Rectal smooth muscle tissue (tissue), 1 donor: ENCODE measurements at regions not wholly inside any gene's neighbourhood (a gene's known extent, or its start where the extent isn't known, plus 50 kb on each side); places are given as distances from the start of the nearest gene placed in this dataset.

Source experiments
- H3K27ac ChIP-seq: one replicate; pipeline ENCODE4 v1.7.0; 2013; ENCODE audit warnings: low read depth, low read length, inconsistent platforms
- H3K27me3 ChIP-seq: one replicate; pipeline ENCODE4 v1.7.0; 2013; ENCODE audit warnings: low read length; ENCODE audit not compliant: control insufficient read depth, insufficient read depth
- H3K36me3 ChIP-seq: one replicate; pipeline ENCODE4 v1.7.0; 2013; ENCODE audit warnings: low read length; ENCODE audit not compliant: control insufficient read depth, insufficient read depth
- H3K4me1 ChIP-seq: one replicate; pipeline ENCODE4 v1.7.0; 2013; ENCODE audit warnings: low read length; ENCODE audit not compliant: control insufficient read depth, insufficient read depth
- H3K4me3 ChIP-seq: one replicate; pipeline ENCODE4 v1.7.0; 2013; ENCODE audit warnings: low read length
- H3K9ac ChIP-seq: one replicate; pipeline ENCODE4 v1.7.0; 2013; ENCODE audit warnings: low read length

DNA sequence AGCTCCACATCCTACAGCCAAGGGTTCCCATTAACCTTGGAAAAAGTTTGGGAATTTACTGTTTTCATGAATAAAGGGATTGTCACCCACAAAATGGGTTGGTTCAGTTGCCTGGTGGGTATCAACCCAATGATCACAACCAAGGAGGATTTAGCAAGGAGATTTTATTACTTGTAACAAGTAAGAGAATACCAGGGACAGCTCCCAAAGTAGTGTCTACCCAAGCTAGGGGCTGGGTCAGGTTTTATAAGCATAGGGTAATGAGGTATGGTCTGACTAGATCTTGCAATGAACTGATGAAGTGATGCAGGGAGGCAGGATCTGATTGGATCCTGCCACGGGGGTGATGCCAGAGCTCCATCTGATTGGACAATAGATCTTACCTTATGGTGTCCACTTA, 681.8 kb downstream of the SLC4A3 start:
- H3K36me3 ChIP-seq: no peaks in the 10 kb centered on the region
- no peak overlapping the region for H3K27ac ChIP-seq
- H3K4me1 ChIP-seq: no peaks in the 10 kb centered on the region
- no peaks in the 10 kb centered on the region for H3K27me3 ChIP-seq
- H3K9ac ChIP-seq: no peak overlapping the region
- H3K4me3 ChIP-seq: no peak overlapping the region

DNA sequence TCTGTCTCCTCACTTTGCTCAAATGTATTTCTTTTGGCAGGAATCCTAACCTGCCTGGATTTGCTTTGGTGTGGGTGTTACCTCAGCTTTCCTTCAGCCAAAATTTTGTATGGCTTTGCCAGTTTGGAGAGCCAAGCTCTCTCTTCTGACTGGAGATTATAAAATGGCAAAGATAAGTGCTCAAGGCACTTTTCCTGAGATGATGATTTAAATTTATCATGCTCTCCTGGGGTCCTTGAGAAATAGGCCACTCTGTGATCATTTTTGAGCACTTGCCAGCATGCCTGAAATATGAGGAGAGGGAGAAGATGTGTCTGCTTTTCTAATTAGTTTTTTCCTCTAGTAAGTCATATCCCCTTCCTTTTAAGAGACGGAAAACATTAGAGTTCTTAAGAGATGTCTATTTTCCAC, 683.0 kb downstream of the SLC4A3 start:
- Histone ChIP-seq H3K27me3 (no peaks in the 10 kb centered on the region), H3K4me1 (no peaks in the 10 kb centered on the region), H3K4me3 (no peak overlapping the region), H3K27ac (no peak overlapping the region), H3K9ac (no peak overlapping the region), H3K36me3 (no peaks in the 10 kb centered on the region)

DNA sequence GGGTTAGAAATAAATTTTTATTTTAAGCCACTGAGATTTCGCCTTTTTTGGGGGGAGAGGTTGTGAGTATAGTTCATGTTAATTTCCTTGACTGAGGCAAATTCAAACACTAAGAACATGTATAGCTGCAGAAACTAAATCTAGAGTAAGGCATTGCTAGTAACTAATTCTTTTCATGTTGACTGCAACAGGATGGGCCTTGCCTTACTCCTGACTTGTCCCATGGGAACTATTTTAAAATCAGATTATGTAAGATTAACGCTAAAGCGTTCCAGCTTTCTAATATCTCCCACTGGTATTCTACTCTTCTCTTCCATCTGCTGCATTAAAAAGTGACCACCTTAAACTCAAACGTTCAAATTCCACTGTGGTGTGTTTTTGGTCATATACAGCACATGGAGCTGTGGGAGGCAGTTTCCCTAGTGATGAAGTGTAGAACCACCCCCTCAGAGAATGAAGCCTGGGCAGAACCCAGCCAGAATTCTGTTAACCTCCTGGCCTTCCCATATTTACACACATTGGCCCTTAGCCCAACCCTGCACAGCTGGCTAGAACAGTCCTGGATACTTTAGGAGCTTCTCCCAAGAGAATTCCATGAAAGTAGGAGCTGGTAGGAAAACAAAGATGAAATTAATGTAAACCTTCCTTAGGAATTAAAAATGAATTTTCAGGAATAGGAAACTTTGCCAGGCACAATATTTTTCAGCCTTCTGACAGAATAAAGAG, 687.8 kb downstream of the SLC4A3 start:
- no peaks in the 10 kb centered on the region for H3K36me3 ChIP-seq

DNA sequence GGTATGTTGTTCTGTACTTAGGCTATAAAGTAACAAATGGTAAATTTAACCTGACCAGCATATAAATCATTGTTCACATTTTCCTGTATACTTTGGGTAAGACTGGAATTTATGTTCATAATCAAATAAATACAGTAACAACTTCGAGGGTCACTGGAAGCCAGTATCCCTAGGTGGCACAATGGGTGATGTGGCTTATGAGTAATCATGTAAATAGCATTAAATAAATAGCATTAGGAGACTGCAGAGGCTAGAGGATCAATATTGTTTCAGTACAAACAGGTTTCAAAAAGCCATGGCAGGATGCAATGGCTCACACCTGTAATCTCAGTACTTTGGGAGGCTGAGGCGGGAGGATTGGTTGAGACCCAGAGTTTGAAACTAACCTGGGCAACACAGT, 690.6 kb downstream of the SLC4A3 start:
- Histone ChIP-seq H3K27ac (no peak overlapping the region), H3K4me3 (no peak overlapping the region), H3K27me3 (no peaks in the 10 kb centered on the region), H3K4me1 (no peaks in the 10 kb centered on the region), H3K9ac (no peak overlapping the region), H3K36me3 (no peaks in the 10 kb centered on the region)

More for the DNA sequence above, 687.8 kb downstream of the SLC4A3 start:
- Histone ChIP-seq H3K27me3 (no peaks in the 10 kb centered on the region), H3K27ac (no peak overlapping the region), H3K4me3 (no peak overlapping the region), H3K9ac (no peak overlapping the region), H3K4me1 (no peaks in the 10 kb centered on the region)

DNA sequence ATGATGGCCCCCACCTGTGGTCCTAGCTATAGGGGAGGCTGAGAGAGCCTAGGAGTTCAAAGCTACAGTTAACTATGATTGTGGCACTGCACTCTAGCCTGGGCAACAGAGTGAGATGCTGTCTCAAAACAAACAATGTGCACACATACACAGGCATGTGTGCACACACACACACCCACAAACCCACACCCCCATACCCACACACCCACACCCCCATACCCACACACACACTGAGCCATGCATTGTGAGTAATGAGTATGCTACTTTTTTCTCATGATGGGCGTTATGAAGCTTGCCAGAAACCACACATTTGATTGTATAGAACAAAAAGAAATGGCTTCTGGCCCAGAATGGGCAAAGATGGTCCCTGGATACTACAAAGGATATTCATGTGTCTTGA, 691.1 kb downstream of the SLC4A3 start:
- H3K9ac ChIP-seq: no peak overlapping the region
- no peaks in the 10 kb centered on the region for H3K27me3 ChIP-seq
- H3K27ac ChIP-seq: no peak overlapping the region
- H3K36me3 ChIP-seq: no peaks in the 10 kb centered on the region
- H3K4me3 ChIP-seq: no peak overlapping the region
- no peaks in the 10 kb centered on the region for H3K4me1 ChIP-seq

DNA sequence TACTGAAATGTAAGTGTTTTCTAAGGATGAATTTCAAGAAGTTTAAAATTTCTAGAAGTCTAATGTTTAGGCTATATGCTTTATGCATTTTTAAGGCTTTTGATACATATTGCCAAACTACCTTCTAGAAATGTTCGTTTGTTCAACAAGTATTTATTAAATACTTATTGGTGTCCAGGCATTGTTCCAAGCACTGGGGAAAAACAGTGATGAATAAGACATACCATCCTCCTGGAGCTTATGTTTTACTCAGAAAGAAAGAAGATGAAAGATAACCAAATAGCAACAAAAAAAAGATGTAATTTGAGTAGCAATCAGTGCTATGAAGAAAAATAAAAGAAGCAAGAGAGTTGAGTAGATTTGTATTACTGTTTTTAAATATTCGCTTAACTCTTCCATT, 692.9 kb downstream of the SLC4A3 start:
- no peaks in the 10 kb centered on the region for H3K27me3 ChIP-seq
- no peaks in the 10 kb centered on the region for H3K36me3 ChIP-seq
- no peaks in the 10 kb centered on the region for H3K4me1 ChIP-seq
- H3K4me3 ChIP-seq: no peak overlapping the region
- no peak overlapping the region for H3K27ac ChIP-seq
- H3K9ac ChIP-seq: no peak overlapping the region

DNA sequence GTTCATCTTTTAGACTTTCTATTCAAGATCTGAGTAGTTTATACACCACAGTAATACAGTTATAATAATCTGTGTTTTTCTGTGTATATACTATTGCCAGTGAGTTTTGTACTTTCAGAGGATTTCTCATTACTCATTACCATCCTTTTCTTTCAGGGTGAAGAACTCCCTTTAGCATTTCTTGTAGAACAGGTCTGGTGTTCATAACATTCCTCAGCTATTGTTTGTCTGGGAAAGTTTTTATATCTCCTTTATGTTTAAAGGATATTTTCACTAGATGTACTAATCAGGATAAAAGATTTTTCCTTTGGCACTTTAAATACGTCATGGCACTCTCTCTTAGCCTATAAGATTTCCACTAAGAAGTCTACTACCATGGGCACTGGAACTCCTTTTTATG, 705.5 kb downstream of the SLC4A3 start:
- Histone ChIP-seq H3K27me3 (no peaks in the 10 kb centered on the region), H3K36me3 (no peaks in the 10 kb centered on the region), H3K4me1 (no peaks in the 10 kb centered on the region), H3K27ac (no peak overlapping the region), H3K9ac (no peak overlapping the region), H3K4me3 (no peak overlapping the region)

DNA sequence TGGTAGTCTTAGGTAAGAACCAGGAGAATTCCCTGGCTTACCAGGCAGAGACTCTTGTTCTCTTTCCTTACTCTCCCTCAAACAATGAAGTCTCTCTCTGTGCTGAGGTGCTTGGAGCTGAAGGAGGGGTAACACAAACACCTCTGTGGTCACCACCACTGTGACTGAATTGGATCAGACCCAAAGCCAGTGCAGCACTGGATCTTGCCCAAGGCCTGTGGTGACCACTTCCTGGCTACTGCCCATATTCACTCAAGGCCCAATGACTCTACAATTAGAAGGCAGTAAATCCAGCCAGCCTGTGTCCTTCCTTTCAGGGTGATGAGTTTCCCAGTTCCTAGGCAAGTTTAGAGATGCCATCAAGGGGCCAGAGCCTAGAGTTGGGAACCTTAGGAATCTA, 706.8 kb downstream of the SLC4A3 start:
- no peak overlapping the region for H3K4me3 ChIP-seq
- no peaks in the 10 kb centered on the region for H3K36me3 ChIP-seq
- no peaks in the 10 kb centered on the region for H3K4me1 ChIP-seq
- H3K27me3 ChIP-seq: no peaks in the 10 kb centered on the region
- no peak overlapping the region for H3K9ac ChIP-seq
- no peak overlapping the region for H3K27ac ChIP-seq

DNA sequence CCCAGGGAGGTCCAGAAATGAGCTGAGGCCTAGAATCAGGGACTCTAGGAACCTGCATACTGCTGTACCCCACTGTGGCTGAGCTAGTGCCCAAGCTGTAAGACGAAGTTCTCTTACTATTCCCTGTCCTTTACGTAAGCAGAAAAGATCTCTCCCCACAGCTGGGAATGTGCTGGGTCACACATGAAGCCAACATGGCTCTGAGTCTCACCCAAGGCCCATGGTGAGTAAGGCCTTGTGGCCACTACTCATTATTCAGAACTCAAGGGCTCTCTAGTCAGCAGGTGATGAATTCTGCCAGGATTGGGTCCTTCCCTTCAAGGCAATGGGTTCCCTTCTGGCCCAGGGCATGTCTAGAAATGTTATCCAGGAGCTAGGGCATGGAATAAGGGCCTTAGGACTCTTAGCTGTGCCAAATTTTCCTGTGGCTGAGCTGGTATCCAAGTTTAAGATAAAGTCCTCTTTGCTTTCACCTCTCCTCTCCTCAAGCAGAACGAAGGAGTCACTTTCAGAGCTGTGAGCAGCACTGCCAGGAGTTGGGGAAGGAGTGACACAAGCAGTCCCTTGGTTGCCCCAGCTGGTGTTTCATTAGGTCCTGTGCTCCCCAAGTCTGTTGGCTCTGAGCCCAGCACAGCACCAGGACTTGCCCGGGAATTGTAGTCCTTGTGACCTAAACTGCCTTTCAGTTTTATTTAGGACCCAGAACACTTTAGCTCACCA, 707.6 kb downstream of the SLC4A3 start:
- Histone ChIP-seq H3K27me3 (no peaks in the 10 kb centered on the region), H3K4me3 (no peak overlapping the region), H3K9ac (no peak overlapping the region), H3K4me1 (no peaks in the 10 kb centered on the region), H3K36me3 (no peaks in the 10 kb centered on the region), H3K27ac (no peak overlapping the region)

DNA sequence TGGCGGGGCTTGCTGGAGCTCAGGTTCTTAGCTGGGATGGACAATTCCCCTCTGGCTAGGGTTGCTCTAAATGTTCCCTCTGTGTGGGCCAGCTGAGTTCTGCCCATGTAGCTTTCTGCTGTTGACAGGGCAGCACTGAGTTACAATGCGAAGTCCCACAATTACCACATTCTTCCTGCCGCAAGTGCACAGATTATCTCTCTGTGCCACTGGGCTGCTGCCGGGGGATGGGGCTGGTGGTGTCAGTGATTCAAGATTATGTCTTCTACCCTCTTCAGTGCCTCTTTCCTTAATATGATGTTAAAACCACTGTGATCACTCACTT, 708.1 kb downstream of the SLC4A3 start:
- H3K4me1 ChIP-seq: no peaks in the 10 kb centered on the region
- H3K36me3 ChIP-seq: no peaks in the 10 kb centered on the region
- no peak overlapping the region for H3K4me3 ChIP-seq
- no peak overlapping the region for H3K9ac ChIP-seq
- no peak overlapping the region for H3K27ac ChIP-seq
- no peaks in the 10 kb centered on the region for H3K27me3 ChIP-seq

DNA sequence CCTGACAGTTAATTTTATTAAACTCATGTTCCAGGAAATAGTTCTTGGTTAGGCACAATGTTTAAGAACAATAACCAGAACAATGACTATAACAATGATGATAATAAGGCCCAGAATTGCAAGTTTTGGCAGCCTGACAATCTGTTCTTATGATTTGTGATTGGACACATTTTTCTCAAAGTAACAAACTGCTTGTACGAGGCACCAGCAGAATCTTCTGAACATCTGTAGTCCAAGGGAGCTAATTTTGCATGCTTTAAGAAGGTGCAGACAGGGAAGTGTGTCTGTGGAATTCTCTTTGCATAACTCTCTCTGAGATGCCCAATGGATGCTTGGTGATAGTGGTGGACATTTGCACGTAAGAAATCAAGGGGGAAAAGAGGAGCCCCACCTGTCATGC, 709.3 kb downstream of the SLC4A3 start:
- no peaks in the 10 kb centered on the region for H3K36me3 ChIP-seq
- no peak overlapping the region for H3K9ac ChIP-seq
- no peaks in the 10 kb centered on the region for H3K27me3 ChIP-seq
- no peaks in the 10 kb centered on the region for H3K4me1 ChIP-seq
- H3K27ac ChIP-seq: no peak overlapping the region
- no peak overlapping the region for H3K4me3 ChIP-seq

DNA sequence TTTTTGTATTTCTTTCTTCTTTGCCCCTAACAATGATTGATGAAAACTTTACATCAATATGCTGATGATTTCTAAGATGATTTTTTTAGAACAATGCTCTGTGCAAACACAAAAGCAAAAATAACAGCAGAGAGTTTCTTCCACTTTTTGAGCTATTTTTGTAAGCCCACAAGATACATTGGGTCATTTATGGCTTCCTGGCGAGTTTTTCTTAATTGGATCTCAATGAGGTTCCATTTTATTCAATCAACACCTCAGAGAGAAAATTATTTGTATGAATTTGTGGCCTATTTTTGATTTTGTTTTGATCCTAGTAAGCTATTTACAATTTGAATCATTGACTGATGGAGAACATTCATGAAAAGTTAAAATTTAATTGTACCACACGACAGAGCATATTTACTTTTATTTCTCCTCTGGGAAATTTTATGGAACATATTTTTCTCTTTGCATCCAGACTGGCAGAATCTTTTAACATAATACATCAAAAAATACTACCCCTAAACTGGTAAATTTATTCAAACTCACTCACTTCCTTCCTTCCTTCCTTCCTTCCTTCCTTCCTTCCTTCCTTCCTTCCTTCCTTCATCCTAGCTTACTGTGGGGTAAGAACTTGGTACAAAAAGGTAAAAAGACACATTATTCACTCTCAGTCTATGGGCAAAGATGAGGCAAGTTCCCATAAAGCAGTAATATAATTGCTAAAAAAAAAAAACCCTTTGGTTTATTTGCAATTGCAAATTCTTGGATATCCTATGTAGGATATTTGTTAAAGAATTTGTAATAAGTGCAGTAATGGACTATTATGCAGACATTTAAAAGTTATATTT, 710.4 kb downstream of the SLC4A3 start:
- Histone ChIP-seq H3K27me3 (no peaks in the 10 kb centered on the region), H3K27ac (no peak overlapping the region), H3K36me3 (no peaks in the 10 kb centered on the region), H3K4me3 (no peak overlapping the region), H3K9ac (no peak overlapping the region), H3K4me1 (no peaks in the 10 kb centered on the region)
